Hepatocyte (in vitro differentiated cells): ENCODE measurements at regions not wholly inside any gene's neighbourhood (a gene's known extent, or its start where the extent isn't known, plus 50 kb on each side); places are given as distances from the start of the nearest gene placed in this dataset.
"Not testable (repeated sequence)": the region's sequence is repeated elsewhere in the genome, so short reads cannot be mapped to it uniquely, and the experiment has no call there.

Source experiments
- DNase-seq: peaks from one replicate; pipeline ENCODE4 v3.0.0-alpha.2; 2016; ENCODE audit warnings: low spot score
- H2AFZ ChIP-seq: fragments of 200-600 bp; sonication (generic); 2 replicates; pipeline ENCODE4 v1.6.0; 2016; ENCODE audit warnings: antibody characterized with exemption, mild to moderate bottlenecking
- H3K27ac ChIP-seq: fragments of 200-600 bp; sonication (generic); 2 replicates; pipeline ENCODE4 v1.5.1; 2016; ENCODE audit warnings: mild to moderate bottlenecking
- H3K27me3 ChIP-seq: fragments of 200-600 bp; sonication (generic); 2 replicates; pipeline ENCODE4 v1.6.1; 2016
- H3K36me3 ChIP-seq: fragments of 200-600 bp; sonication (generic); replicated peaks from 2 replicates; pipeline ENCODE4 v1.5.1; 2016; ENCODE audit warnings: low read depth; ENCODE audit not compliant: insufficient read depth
- H3K4me1 ChIP-seq: fragments of 200-600 bp; sonication (generic); 2 replicates; pipeline ENCODE4 v1.5.1; 2016; ENCODE audit warnings: mild to moderate bottlenecking, moderate library complexity; ENCODE audit not compliant: insufficient read depth
- H3K4me2 ChIP-seq: fragments of 200-600 bp; sonication (generic); 2 replicates; pipeline ENCODE4 v1.6.0; 2016
- H3K4me3 ChIP-seq: fragments of 200-600 bp; sonication (generic); 2 replicates; pipeline ENCODE4 v1.5.1; 2016; ENCODE audit warnings: mild to moderate bottlenecking
- H3K79me2 ChIP-seq: fragments of 200-600 bp; sonication (generic); 2 replicates; pipeline ENCODE4 v1.6.0; 2017; ENCODE audit warnings: mild to moderate bottlenecking
- H3K9me2 ChIP-seq: fragments of 200-600 bp; sonication (generic); replicated peaks from 2 replicates; pipeline ENCODE4 v1.6.0; 2017; ENCODE audit warnings: mild to moderate bottlenecking; ENCODE audit not compliant: insufficient read depth
- H3K9me3 ChIP-seq: fragments of 200-600 bp; sonication (generic); 2 replicates; pipeline ENCODE4 v1.5.1; 2016; ENCODE audit warnings: low read depth, mild to moderate bottlenecking
- H4K20me1 ChIP-seq: fragments of 200-600 bp; sonication (generic); 2 replicates; pipeline ENCODE4 v1.6.0; 2016; ENCODE audit warnings: mild to moderate bottlenecking; ENCODE audit not compliant: insufficient read depth, poor library complexity, severe bottlenecking
- CTCF ChIP-seq: fragments of 200-600 bp; sonication (generic); IDR thresholded peaks from 2 replicates; pipeline ENCODE4 v1.5.1; 2016; ENCODE audit warnings: antibody characterized with exemption, mild to moderate bottlenecking; ENCODE audit not compliant: poor library complexity
- EZH2 ChIP-seq: fragments of 200-600 bp; sonication (generic); IDR thresholded peaks from 2 replicates; pipeline ENCODE4 v1.6.1; 2016; ENCODE audit warnings: antibody characterized with exemption, mild to moderate bottlenecking, borderline replicate concordance
- EZH2phosphoT487 ChIP-seq: fragments of 200-600 bp; sonication (generic); IDR thresholded peaks from one replicate; pipeline ENCODE4 v1.6.1; 2018; ENCODE audit warnings: antibody characterized with exemption, mild to moderate bottlenecking, low read depth, moderate library complexity; ENCODE audit not compliant: unreplicated experiment, severe bottlenecking
- WGBS: methylation state at CpG from one replicate; pipeline ENCODE4 v1.1.6; 2016; ENCODE audit warnings: low lambda C conversion rate; ENCODE audit errors: missing lambda C conversion rate; 5-methylcytosine and 5-hydroxymethylcytosine counted together

GRCh38 chr3:61483997-61484396, 77.4 kb upstream of the PTPRG start:
- no peak for TF ChIP-seq CTCF
- 51% methylated on average over 4 of the region's 4 CpGs for WGBS
- no peak overlapping the region for H2AFZ ChIP-seq

GRCh38 chr3:61493339-61493738, 68.0 kb upstream of the PTPRG start:
- no peak overlapping the region for H3K27ac ChIP-seq
- no peaks in the 10 kb centered on the region for H3K36me3 ChIP-seq
- H3K9me3 ChIP-seq: no peaks in the 10 kb centered on the region
- H3K4me3 ChIP-seq: no peak overlapping the region
- no peaks in the 10 kb centered on the region for H3K4me1 ChIP-seq
- DNase-seq: no peak
- no peaks in the 10 kb centered on the region for H3K9me2 ChIP-seq
- no peak overlapping the region for H3K4me2 ChIP-seq
- H2AFZ ChIP-seq: no peak overlapping the region
- no peak for TF ChIP-seq CTCF
- no peak for TF ChIP-seq EZH2
- TF ChIP-seq EZH2phosphoT487: no peak
- H3K27me3 ChIP-seq: no peaks in the 10 kb centered on the region
- WGBS: 100% methylated on average over 3 of the region's 3 CpGs
- H4K20me1 ChIP-seq: no peaks in the 10 kb centered on the region
- H3K79me2 ChIP-seq: no peaks in the 10 kb centered on the region

More at GRCh38 chr3:61483997-61484396, 77.4 kb upstream of the PTPRG start:
- H3K36me3 ChIP-seq: no peaks in the 10 kb centered on the region
- no peak overlapping the region for H3K4me2 ChIP-seq
- H4K20me1 ChIP-seq: no peaks in the 10 kb centered on the region
- H3K27ac ChIP-seq: no peak overlapping the region
- no peak overlapping the region for H3K4me3 ChIP-seq
- H3K79me2 ChIP-seq: no peaks in the 10 kb centered on the region
- DNase-seq: no peak
- H3K4me1 ChIP-seq: no peaks in the 10 kb centered on the region
- H3K27me3 ChIP-seq: no peaks in the 10 kb centered on the region
- no peaks in the 10 kb centered on the region for H3K9me2 ChIP-seq
- no peaks in the 10 kb centered on the region for H3K9me3 ChIP-seq

- 83% methylated on average over 3 of the region's 3 CpGs for WGBS
Observed at GRCh38 chr3:61494309-61494708, 67.1 kb upstream of the PTPRG start.

GRCh38 chr3:61497463-61497862, 63.9 kb upstream of the PTPRG start:
- Histone ChIP-seq H3K27ac (no peak overlapping the region), H3K4me3 (no peak overlapping the region), H3K9me3 (no peaks in the 10 kb centered on the region), H3K36me3 (no peaks in the 10 kb centered on the region), H4K20me1 (no peaks in the 10 kb centered on the region), H3K4me2 (no peak overlapping the region), H2AFZ (no peak overlapping the region), H3K27me3 (no peaks in the 10 kb centered on the region), H3K79me2 (no peaks in the 10 kb centered on the region), H3K9me2 (no peaks in the 10 kb centered on the region), H3K4me1 (no peaks in the 10 kb centered on the region)
- DNase-seq: no peak
- TF ChIP-seq EZH2 (no peak), CTCF (no peak), EZH2phosphoT487 (no peak)
- WGBS: 95% methylated on average over 2 of the region's 2 CpGs

More at GRCh38 chr3:61494309-61494708, 67.1 kb upstream of the PTPRG start:
- not testable (repeated sequence) for H3K9me2 ChIP-seq, H3K36me3 ChIP-seq, H3K79me2 ChIP-seq, H3K27ac ChIP-seq, H3K4me2 ChIP-seq, DNase-seq, H4K20me1 ChIP-seq, H2AFZ ChIP-seq, H3K9me3 ChIP-seq, H3K4me1 ChIP-seq, H3K27me3 ChIP-seq, H3K4me3 ChIP-seq
